CD4-positive, alpha-beta T cell (primary cell): ENCODE measurements at regions not wholly inside any gene's neighbourhood (a gene's known extent, or its start where the extent isn't known, plus 50 kb on each side); places are given as distances from the start of the nearest gene placed in this dataset.

Source experiments
- ATAC-seq: fragments of 200-7000 bp; cut with Tn5 transposase; one replicate; pipeline ENCODE4 v1.10.0; 2022; ENCODE audit warnings: mild to moderate bottlenecking; ENCODE audit not compliant: poor library complexity
- CTCF ChIA-PET: fragments of 350-600 bp; sonication (Branson Sonifier 250); formaldehyde crosslinking; loops from one replicate; lab custom pipeline; 2021; ENCODE audit warnings: antibody characterized with exemption, inconsistent platforms; lab: Charles Lee
- POLR2A ChIA-PET: fragments of 350-600 bp; sonication (Branson Sonifier 250); formaldehyde crosslinking; loops from one replicate; lab custom pipeline; 2021; ENCODE audit warnings: antibody characterized with exemption, inconsistent platforms; lab: Charles Lee
- DNase-seq, 14 experiments: peaks; one replicate each; pipeline ENCODE4 v3.0.0-alpha.2; 2013 to 2020; ENCODE audit warnings: mixed read lengths in 2 of 14
- H3K27ac ChIP-seq, 2 donors: one replicate each; pipeline versions ENCODE4 v1.5.1 to v1.7.0; 2013; ENCODE audit warnings: low read length in 2 of 2, low read depth in 1 of 2, mild to moderate bottlenecking in 1 of 2
- H3K27me3 ChIP-seq, 2 experiments: 1 replicate in 1 of 2; 2 replicates in 1 of 2; pipeline versions ENCODE4 v1.6.1 to v1.7.0; 2013; ENCODE audit warnings: low read length in 2 of 2, control low read depth in 1 of 2, mild to moderate bottlenecking in 1 of 2, moderate library complexity in 1 of 2; ENCODE audit not compliant: insufficient read depth in 2 of 2, control insufficient read depth in 1 of 2
- H3K36me3 ChIP-seq: one replicate; pipeline ENCODE4 v1.6.1; 2013; ENCODE audit warnings: low read length, control low read depth; ENCODE audit not compliant: insufficient read depth
- H3K4me1 ChIP-seq: one replicate; pipeline ENCODE4 v1.6.1; 2013; ENCODE audit warnings: low read length, control low read depth; ENCODE audit not compliant: insufficient read depth
- H3K4me3 ChIP-seq: one replicate; pipeline ENCODE4 v1.5.1; 2013; ENCODE audit warnings: mild to moderate bottlenecking, low read length, moderate library complexity
- H3K9me3 ChIP-seq, 2 experiments: 1 replicate in 1 of 2; 2 replicates in 1 of 2; pipeline versions ENCODE4 v1.6.1 to v1.7.0; 2013; ENCODE audit warnings: low read length in 2 of 2, mild to moderate bottlenecking in 2 of 2, control low read depth in 1 of 2, moderate library complexity in 1 of 2; ENCODE audit not compliant: control insufficient read depth in 1 of 2, insufficient read depth in 1 of 2
- H3K27ac Mint-ChIP-seq: one replicate; pipeline ENCODE4 v1.8.0; 2020; ENCODE audit warnings: mixed read lengths
- H3K27me3 Mint-ChIP-seq: one replicate; pipeline ENCODE4 v1.8.0; 2021; ENCODE audit warnings: mixed read lengths
- H3K36me3 Mint-ChIP-seq: one replicate; pipeline ENCODE4 v1.8.0; 2021; ENCODE audit warnings: low read depth, mixed read lengths
- H3K4me1 Mint-ChIP-seq: one replicate; pipeline ENCODE4 v1.8.0; 2021; ENCODE audit warnings: low read depth, mixed read lengths
- H3K4me3 Mint-ChIP-seq: one replicate; pipeline ENCODE4 v1.8.0; 2020; ENCODE audit warnings: mild to moderate bottlenecking, mixed read lengths
- H3K9me3 Mint-ChIP-seq: one replicate; pipeline ENCODE4 v1.8.0; 2020; ENCODE audit warnings: mixed read lengths
- CTCF ChIP-seq: fragments of 200-600 bp; IDR thresholded peaks from one replicate; pipeline ENCODE4 v1.8.0; 2022; ENCODE audit warnings: antibody characterized with exemption, mild to moderate bottlenecking
- intact Hi-C, 2 experiments: fragments of 100-400 bp; cut with DNase I in 1 of 2; cut with micrococcal nuclease in 1 of 2; formaldehyde crosslinking; loops; one replicate each; pipeline versions ENCODE4 v1.15.1 to v1.9.0; 2023 to 2025; cut with DNase I, micrococcal nuclease

GRCh38 chr4:67342291-67342690, 203.0 kb downstream of the CENPC start:
- Mint-ChIP-seq H3K4me1 (no peaks in the 10 kb centered on the region), H3K9me3 (no peaks in the 10 kb centered on the region), H3K27me3 (peaks cover 11% of the 10 kb centered on the region), H3K27ac (no peak overlapping the region), H3K4me3 (no peak overlapping the region), H3K36me3 (no peaks in the 10 kb centered on the region)
- peaks cover 0 to 6% of the 10 kb centered on the region in 2 experiments for H3K27me3 ChIP-seq
- CTCF ChIA-PET, result no interaction called here
- ATAC-seq (no peak), DNase-seq (no peak)
- H3K4me3 ChIP-seq, result no peak overlapping the region
- H3K4me1 ChIP-seq, result no peaks in the 10 kb centered on the region
- no peak overlapping the region for H3K27ac ChIP-seq
- TF ChIP-seq CTCF, result no peak
- POLR2A ChIA-PET, result no interaction called here
- H3K9me3 ChIP-seq, result no peaks in the 10 kb centered on the region
- no peaks in the 10 kb centered on the region for H3K36me3 ChIP-seq
- intact Hi-C loops, result no loop called here

GRCh38 chr4:67333664-67334063, 211.6 kb downstream of the CENPC start:
- H3K27ac ChIP-seq, result no peak overlapping the region
- ChIA-PET POLR2A (no interaction called here), CTCF (no interaction called here)
- no peaks in the 10 kb centered on the region for H3K4me1 ChIP-seq
- no peaks in the 10 kb centered on the region for H3K9me3 ChIP-seq
- intact Hi-C loops, result no loop called here
- no peak overlapping the region for H3K4me3 ChIP-seq
- H3K36me3 ChIP-seq, result no peaks in the 10 kb centered on the region
- Mint-ChIP-seq H3K36me3 (no peaks in the 10 kb centered on the region), H3K9me3 (no peaks in the 10 kb centered on the region), H3K27me3 (peaks cover 33% of the 10 kb centered on the region), H3K27ac (no peak overlapping the region), H3K4me3 (no peak overlapping the region), H3K4me1 (no peaks in the 10 kb centered on the region)
- no peak for TF ChIP-seq CTCF
- ATAC-seq (no peak), DNase-seq (no peak)
- H3K27me3 ChIP-seq, result peaks cover 5% of the 10 kb centered on the region in 2 experiments

- DNase-seq (no peak), ATAC-seq (no peak)
- Histone ChIP-seq H3K36me3 (no peaks in the 10 kb centered on the region), H3K27me3 (peaks cover 5% of the 10 kb centered on the region in 2 experiments), H3K9me3 (no peaks in the 10 kb centered on the region), H3K4me3 (no peak overlapping the region), H3K27ac (no peak overlapping the region), H3K4me1 (no peaks in the 10 kb centered on the region)
- Mint-ChIP-seq H3K27ac (no peak overlapping the region), H3K4me3 (no peak overlapping the region), H3K27me3 (peaks cover 43% of the 10 kb centered on the region), H3K4me1 (no peaks in the 10 kb centered on the region), H3K36me3 (no peaks in the 10 kb centered on the region), H3K9me3 (no peaks in the 10 kb centered on the region)
- TF ChIP-seq CTCF, result no peak
- intact Hi-C loops, result no loop called here
- ChIA-PET CTCF (no interaction called here), POLR2A (no interaction called here)
Measured at GRCh38 chr4:67332627-67333026, 212.7 kb downstream of the CENPC start.
